ACC112 (cell line): ENCODE measurements at regions not wholly inside any gene's neighbourhood (a gene's known extent, or its start where the extent isn't known, plus 50 kb on each side); places are given as distances from the start of the nearest gene placed in this dataset.

Experiments
- H2AFZ ChIP-seq: fragments of 200-600 bp; sonication (generic); one replicate; pipeline ENCODE4 v1.6.0; 2017; ENCODE audit warnings: antibody characterized with exemption, low read length; ENCODE audit not compliant: unreplicated experiment
- H3K27ac ChIP-seq: fragments of 200-600 bp; sonication (generic); 2 replicates; pipeline ENCODE4 v1.5.1; 2014; ENCODE audit warnings: low read depth, mild to moderate bottlenecking, antibody characterized with exemption, low read length, moderate library complexity
- H3K27me3 ChIP-seq: fragments of 200-600 bp; sonication (generic); 2 replicates; pipeline ENCODE4 v1.6.1; 2014; ENCODE audit warnings: mild to moderate bottlenecking, antibody characterized with exemption, low read length, moderate library complexity, mixed read lengths; ENCODE audit not compliant: insufficient read depth
- H3K36me3 ChIP-seq: fragments of 200-600 bp; sonication (generic); 2 replicates; pipeline ENCODE4 v1.6.1; 2016; ENCODE audit warnings: mild to moderate bottlenecking, antibody characterized with exemption, low read length, moderate library complexity, mixed read lengths; ENCODE audit not compliant: insufficient read depth
- H3K4me1 ChIP-seq: fragments of 200-600 bp; sonication (generic); one replicate; pipeline ENCODE4 v1.6.1; 2016; ENCODE audit warnings: low read length, mixed read lengths; ENCODE audit not compliant: insufficient read depth, unreplicated experiment, control insufficient read depth
- H3K4me3 ChIP-seq: fragments of 200-600 bp; sonication (generic); 2 replicates; pipeline ENCODE4 v1.5.1; 2014; ENCODE audit warnings: mild to moderate bottlenecking, low read depth, low read length
- H3K79me2 ChIP-seq: fragments of 200-600 bp; sonication (generic); one replicate; pipeline ENCODE4 v1.6.0; 2016; ENCODE audit warnings: low read length; ENCODE audit not compliant: control insufficient read depth, unreplicated experiment, insufficient read depth

DNA sequence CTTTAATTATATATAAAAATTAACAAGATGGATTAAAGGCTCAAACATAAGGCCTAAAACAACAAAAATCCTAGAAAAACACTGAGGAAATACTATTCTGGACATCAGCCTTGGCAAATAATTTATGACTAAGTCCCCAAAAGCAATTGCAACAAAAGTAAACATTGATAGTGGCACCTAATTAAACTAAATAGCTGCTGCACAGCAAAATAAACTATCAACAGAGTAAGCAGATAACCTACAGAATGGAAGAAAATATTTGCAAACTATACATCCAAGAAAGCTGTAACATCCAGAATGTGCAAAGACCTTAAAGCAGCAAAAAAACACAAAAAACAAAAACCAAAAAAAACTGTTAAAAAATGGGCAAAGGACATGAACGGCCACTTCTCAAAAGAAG lies 384.0 kb upstream of the SEMA3D start:
- Histone ChIP-seq H3K4me3 (no peak overlapping the region), H3K79me2 (no peaks in the 10 kb centered on the region), H3K36me3 (no peaks in the 10 kb centered on the region), H3K4me1 (no peaks in the 10 kb centered on the region), H2AFZ (no peak overlapping the region), H3K27ac (no peak overlapping the region), H3K27me3 (no peaks in the 10 kb centered on the region)

DNA sequence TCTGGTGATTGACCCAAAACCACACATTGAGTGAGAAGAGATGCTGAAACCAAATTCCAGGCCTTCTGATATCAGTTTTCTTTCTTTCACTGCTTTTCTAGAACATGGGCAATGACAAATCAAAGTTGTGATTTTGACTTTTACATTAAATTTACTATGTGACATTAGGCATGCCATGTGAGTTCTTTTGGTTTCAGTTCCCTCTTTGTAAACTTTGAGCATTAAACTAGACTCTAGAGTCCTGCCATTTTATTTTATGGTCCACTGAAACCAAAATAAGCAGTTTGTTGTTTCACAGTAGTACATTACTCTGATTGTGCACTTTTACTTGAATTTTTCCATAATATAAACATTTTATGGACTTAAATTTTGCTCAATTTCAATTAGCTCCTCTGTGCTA lies 381.1 kb upstream of the SEMA3D start:
- peaks cover 6% of the 10 kb centered on the region for H3K4me1 ChIP-seq
- no peak overlapping the region for H3K27ac ChIP-seq
- H3K4me3 ChIP-seq: no peak overlapping the region
- no peaks in the 10 kb centered on the region for H3K27me3 ChIP-seq
- H3K79me2 ChIP-seq: no peaks in the 10 kb centered on the region
- H3K36me3 ChIP-seq: no peaks in the 10 kb centered on the region
- no peak overlapping the region for H2AFZ ChIP-seq

DNA sequence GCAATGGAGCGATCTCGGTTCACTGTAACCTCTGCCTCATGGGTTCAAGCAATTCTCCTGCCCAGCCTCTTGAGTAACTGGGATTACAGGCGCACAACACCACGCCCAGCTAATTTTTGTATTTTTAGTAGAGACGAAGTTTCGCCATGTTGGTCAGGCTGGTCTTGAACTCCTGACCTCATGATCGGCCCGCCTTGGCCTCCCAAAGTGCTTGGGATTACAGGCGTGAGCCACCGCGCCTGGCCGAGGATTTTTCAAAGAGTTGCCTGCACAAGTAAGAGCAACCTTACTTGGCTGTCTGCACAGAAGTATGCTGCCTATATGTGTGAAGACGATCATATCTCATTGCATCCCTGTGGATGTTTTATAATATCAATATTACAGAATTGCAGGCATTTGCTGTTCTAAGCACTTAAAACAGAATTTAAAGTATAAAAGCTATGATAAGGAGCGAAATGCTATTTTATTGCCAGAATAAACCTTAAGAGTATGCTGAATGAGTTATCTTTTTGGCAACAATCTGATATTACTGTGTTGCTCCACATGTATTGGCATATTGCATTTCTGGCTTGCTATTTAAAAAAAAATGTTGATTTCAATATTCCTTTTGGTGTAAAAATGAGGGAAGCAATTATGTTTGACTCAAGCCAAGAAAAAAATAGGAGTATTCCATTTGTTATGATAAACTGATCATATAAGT lies 379.4 kb upstream of the SEMA3D start:
- Histone ChIP-seq H3K4me3 (no peak overlapping the region), H3K79me2 (no peaks in the 10 kb centered on the region), H3K27me3 (no peaks in the 10 kb centered on the region), H3K36me3 (no peaks in the 10 kb centered on the region), H3K27ac (no peak overlapping the region), H3K4me1 (peaks cover 10% of the 10 kb centered on the region), H2AFZ (no peak overlapping the region)

DNA sequence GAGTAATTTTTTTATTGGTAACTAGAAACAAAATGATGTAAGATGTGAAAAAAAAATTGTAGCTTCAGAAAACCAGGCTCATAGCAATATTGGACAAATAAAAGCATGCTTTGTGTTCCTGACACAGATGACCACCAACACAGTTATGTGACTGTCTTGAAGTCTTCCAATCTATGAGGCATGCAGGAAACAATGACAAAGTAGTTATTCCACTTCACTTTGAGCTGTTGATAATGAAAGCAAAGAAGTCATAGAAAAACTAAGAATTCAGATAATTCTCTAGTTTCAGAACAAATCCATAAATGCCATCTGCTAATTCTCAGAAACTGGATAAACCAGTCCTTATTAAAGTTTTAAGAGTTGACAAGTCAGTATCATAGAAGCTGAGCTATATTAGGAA lies 378.4 kb upstream of the SEMA3D start:
- peak overlapping the region; percentile 44; the same call in 1 of the 2 replicates for H3K4me3 ChIP-seq
- H3K36me3 ChIP-seq: no peaks in the 10 kb centered on the region
- no peaks in the 10 kb centered on the region for H3K79me2 ChIP-seq
- peak overlapping the region; percentile 5; the same call in 1 of the 2 replicates for H3K27ac ChIP-seq
- H2AFZ ChIP-seq: no peak overlapping the region
- peaks cover 10% of the 10 kb centered on the region for H3K4me1 ChIP-seq
- no peaks in the 10 kb centered on the region for H3K27me3 ChIP-seq

DNA sequence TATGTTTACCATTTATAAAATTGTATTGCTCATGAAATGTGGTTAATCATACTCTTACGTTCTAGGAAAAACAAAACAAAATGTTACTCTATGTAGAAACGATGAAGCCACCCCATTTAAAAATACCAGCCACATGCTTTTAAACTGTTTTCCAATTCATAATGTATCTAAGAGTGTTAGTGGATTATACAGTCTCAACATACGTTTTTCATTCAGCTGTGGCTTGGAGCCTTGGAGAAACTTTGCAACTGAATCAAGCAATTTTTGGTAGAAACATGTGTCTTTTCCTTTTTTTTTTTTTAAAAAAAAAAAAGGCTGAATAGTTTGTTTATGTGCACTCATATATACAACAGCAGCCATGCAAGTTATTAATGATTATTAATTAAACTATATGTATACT lies 378.0 kb upstream of the SEMA3D start:
- no peaks in the 10 kb centered on the region for H3K36me3 ChIP-seq
- no peak overlapping the region for H3K4me3 ChIP-seq
- no peaks in the 10 kb centered on the region for H3K27me3 ChIP-seq
- no peak overlapping the region for H3K27ac ChIP-seq
- H3K79me2 ChIP-seq: no peaks in the 10 kb centered on the region
- peaks cover 10% of the 10 kb centered on the region for H3K4me1 ChIP-seq
- peak overlapping the region; percentile 8 for H2AFZ ChIP-seq

DNA sequence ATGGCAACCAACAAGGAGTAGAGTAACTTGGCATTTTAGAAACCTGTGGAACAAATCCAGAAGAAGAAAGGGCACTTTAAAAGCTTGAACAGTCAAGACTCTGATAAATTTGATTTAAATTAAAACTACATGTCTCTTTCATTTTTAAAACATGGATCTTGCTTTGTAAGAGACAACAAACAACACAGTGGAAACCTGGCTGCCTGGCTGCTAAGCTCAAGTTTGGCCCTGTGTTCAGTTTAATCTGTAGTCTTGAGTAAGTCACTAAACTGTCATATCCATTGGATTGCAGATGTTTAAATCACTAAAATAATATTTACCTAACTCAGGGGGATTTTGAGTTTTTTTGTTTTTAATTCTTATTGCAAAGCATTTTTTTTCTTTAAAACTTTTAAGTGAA lies 374.9 kb upstream of the SEMA3D start:
- H3K4me1 ChIP-seq: peaks cover 10% of the 10 kb centered on the region
- H3K36me3 ChIP-seq: no peaks in the 10 kb centered on the region
- no peaks in the 10 kb centered on the region for H3K27me3 ChIP-seq
- H2AFZ ChIP-seq: no peak overlapping the region
- no peak overlapping the region for H3K4me3 ChIP-seq
- H3K27ac ChIP-seq: no peak overlapping the region
- H3K79me2 ChIP-seq: no peaks in the 10 kb centered on the region

DNA sequence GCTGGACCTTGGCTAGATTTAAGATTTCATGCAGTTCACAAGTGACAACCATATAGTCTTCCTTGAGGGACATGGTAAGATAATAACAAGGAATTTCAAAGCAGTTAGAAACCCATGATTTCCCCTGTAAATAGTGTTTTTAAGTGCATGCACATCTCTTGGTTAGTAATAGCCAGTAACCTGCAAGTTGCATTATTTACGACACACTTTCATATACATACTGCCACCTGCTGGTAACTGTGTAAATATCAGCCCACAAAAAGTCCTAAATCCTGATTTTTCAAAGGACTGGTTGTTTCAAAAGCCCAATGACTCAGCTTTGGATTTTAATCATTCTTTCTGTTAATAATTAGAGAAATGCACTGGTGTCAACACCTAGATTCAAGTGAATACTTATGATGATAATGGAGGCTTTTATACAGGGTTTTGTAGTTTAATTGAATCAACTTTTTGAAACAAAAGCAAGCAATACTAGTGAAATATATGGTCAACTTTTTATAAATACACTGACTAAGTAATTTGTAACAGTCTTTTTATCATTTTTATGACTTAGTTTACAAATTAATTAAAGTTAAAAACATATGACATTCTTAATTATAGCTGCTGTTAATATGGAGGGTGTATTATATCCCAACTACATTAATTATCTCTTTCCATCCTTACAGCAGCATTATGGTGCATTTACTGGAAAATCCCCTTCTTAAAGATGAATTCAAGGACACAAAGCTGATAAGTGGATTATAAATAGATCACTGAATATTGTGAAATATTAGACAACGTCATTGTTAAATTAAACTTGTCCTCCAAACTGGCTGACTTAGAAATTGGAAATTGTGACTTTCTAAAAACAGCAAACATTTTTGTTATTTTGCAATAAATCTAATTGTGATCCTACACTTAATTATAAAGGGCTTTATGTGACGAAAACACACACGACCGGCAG lies 367.7 kb upstream of the SEMA3D start:
- Histone ChIP-seq H3K27ac (no peak overlapping the region), H3K4me1 (no peaks in the 10 kb centered on the region), H3K36me3 (no peaks in the 10 kb centered on the region), H3K79me2 (no peaks in the 10 kb centered on the region), H3K4me3 (no peak overlapping the region), H3K27me3 (no peaks in the 10 kb centered on the region), H2AFZ (no peak overlapping the region)

DNA sequence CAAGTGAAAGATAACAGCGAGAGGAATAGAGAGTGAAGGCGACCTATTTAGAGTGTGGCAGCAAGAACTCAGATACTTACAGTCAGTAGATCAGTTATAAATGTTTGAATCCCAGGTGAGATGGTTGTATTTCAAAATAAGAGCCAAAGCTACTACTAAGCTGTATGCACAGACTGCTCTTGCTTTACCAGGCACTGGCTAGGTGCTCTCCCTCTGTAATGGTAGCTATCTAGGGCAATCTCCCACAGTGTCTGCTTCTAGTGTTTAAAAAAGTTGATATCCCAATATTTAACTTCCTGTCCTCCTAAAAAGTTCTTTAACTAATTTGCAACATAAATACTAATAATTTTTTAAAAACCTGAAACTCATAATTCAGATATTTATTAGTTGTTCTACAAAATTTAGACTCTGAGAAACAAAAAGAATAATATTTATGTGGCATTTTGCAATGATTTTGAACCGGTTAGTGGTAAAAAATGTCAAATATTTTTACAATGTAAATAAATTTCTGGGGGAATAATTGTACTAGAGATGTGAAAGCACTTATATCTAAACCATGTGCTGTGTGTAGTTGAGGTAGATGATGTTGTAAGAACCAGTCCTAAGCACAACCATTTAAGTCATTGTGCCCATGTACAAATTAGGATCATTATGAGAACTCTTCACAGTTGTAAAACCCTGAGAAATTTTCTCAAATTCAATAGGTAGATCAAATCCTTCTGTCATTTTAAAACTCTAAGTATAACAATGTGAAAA lies 349.3 kb upstream of the SEMA3D start:
- Histone ChIP-seq H2AFZ (no peak overlapping the region), H3K79me2 (no peaks in the 10 kb centered on the region), H3K4me1 (no peaks in the 10 kb centered on the region), H3K4me3 (no peak overlapping the region), H3K27ac (no peak overlapping the region), H3K27me3 (no peaks in the 10 kb centered on the region), H3K36me3 (no peaks in the 10 kb centered on the region)

DNA sequence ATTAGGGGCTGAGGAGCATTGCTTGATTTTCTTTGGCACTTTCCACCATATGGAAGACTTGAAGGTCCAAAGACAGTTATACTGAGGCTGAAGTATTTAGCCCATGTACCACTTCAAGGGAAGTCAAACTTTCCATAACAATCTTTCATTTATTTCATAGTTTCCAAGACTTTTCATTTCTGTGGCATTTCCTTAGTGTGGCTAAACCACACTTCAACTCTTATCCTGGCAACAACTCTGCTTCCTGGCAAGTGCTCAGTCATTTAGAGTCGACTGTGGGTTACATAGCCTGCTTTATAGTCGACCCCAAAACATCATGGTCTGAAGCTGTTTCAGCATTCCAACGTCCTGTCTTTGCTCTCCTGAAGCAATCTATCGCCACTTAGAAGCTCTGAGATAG lies 343.0 kb upstream of the SEMA3D start:
- Histone ChIP-seq H2AFZ (no peak overlapping the region), H3K4me1 (peaks cover 10% of the 10 kb centered on the region), H3K4me3 (no peak overlapping the region), H3K36me3 (no peaks in the 10 kb centered on the region), H3K79me2 (no peaks in the 10 kb centered on the region), H3K27ac (no peak overlapping the region), H3K27me3 (no peaks in the 10 kb centered on the region)

DNA sequence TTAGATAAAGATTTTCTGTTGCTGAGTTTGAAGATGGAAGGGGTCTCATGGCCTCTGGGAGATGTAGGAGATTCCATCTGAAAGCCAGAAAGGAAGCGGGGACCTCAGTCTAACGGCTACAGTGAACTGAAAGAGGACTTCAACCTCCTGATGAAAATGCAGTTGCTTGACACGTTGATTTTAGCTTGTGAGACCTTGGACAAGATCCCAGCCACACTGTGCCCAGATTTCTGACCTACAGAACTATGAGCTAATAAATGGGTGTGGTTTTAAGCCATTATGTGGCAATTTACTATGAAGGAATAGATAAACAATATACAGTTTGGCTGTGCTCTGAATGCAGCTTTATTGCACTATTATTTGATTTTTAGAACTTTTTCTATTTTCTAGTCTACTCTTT lies 342.3 kb upstream of the SEMA3D start:
- Histone ChIP-seq H3K36me3 (no peaks in the 10 kb centered on the region), H3K27me3 (no peaks in the 10 kb centered on the region), H2AFZ (no peak overlapping the region), H3K4me3 (no peak overlapping the region), H3K79me2 (no peaks in the 10 kb centered on the region), H3K4me1 (peaks cover 10% of the 10 kb centered on the region), H3K27ac (no peak overlapping the region)
